Dermis blood vessel endothelial cell (primary cell): ENCODE measurements at regions not wholly inside any gene's neighbourhood (a gene's known extent, or its start where the extent isn't known, plus 50 kb on each side); places are given as distances from the start of the nearest gene placed in this dataset.
A peak's percentile ranks its signal among the peaks of the same experiment; 100 is the strongest.
"Not testable (repeated sequence)": the region's sequence is repeated elsewhere in the genome, so short reads cannot be mapped to it uniquely, and the experiment has no call there.

ENCODE experiments used
- DNase-seq: peaks from one replicate; pipeline ENCODE4 v3.0.0; 2010

- DNase-seq, result no peak
These were observed 55.3 kb upstream of the NRBF2 start for GRCh38 chr10:63077800-63078199.

GRCh38 chr10:63072951-63073350 lies 60.2 kb upstream of the NRBF2 start:
- DNase-seq, result no peak

DNA sequence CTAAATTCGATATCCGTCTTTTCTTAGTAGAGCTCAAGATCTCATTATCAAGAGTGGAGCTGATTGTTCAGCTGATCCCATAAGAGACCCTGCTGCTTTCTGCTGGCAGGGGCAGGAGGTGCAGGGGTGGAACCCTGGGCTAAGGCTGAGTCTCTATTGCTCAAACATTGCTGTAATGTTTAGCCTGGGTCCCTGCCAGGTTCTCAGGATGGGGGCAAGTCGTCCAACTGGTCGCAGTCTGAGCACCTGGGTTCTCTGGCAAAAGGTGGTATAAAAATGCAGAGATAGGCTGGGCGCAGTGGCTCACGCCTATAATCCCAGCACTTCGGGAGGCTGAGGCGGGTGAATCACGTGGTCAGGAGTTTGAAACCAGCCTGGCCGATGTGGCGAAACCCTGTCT lies 62.0 kb upstream of the NRBF2 start:
- no peak for DNase-seq

- no peak for DNase-seq
These were observed 63.8 kb upstream of the NRBF2 start for GRCh38 chr10:63069318-63069717.

- DNase-seq, result no peak
These were observed 64.9 kb upstream of the NRBF2 start for GRCh38 chr10:63068246-63068645.

- DNase-seq, result no peak
These were observed 66.5 kb upstream of the NRBF2 start for GRCh38 chr10:63066606-63067005.

- DNase-seq, result peak; percentile 34
These were observed 68.4 kb upstream of the NRBF2 start for GRCh38 chr10:63064706-63065105.

- DNase-seq, result no peak
These were observed 74.9 kb upstream of the NRBF2 start for GRCh38 chr10:63058236-63058635.

- DNase-seq, result no peak
These were observed 75.6 kb upstream of the NRBF2 start for GRCh38 chr10:63057509-63057908.

GRCh38 chr10:63055705-63056104 lies 77.4 kb upstream of the NRBF2 start:
- DNase-seq, result no peak

GRCh38 chr10:63054889-63055611 lies 78.1 kb upstream of the NRBF2 start:
- DNase-seq, result no peak

GRCh38 chr10:63052083-63052482 lies 81.0 kb upstream of the NRBF2 start:
- no peak for DNase-seq

- peak; percentile 3 for DNase-seq
These were observed 90.9 kb upstream of the NRBF2 start for GRCh38 chr10:63042256-63042655.

DNA sequence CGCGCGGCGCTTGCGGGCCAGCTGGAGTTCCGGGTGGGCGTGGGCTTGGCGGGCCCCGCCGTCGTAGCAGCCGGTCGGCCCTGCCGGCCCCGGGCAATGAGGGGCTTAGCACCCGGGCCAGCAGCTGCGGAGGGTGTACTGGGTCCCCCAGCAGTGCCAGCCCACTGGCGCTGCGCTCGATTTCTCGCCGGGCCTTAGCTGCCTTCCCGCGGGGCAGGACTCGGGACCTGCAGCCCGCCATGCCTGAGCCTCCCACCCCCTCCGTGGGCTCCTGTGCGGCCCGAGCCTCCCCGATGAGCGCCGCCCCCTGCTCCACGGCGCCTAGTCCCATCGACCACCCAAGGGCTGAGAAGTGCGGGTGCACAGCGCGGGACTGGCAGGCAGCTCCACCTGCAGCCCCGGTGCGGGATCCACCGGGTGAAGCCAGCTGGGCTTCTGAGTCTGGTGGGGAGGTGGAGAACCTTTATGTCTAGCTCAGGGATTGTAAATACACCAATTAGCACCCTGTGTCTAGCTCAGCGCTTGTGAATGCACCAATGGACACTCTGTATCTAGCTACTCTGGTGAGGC lies 99.4 kb upstream of the NRBF2 start:
- DNase-seq, result not testable (repeated sequence)

DNA sequence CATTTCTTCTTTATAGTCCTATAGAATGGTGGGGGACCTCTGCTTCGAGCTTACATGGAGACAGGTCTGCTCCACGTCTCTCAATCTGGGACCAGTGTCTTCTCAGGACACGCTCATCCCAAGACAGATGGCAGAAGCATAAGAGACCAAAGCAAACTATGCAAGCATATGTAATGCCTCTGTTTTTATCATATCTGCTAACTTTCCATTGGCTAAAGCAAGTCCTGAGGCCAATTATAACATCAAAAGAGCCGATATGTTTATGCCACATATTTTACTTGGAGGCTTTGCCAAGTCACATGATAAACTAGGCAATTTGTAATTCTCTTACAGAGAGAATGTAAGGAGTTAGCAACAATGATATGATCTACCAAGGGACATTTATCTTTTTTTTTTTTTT lies 102.6 kb upstream of the NRBF2 start:
- no peak for DNase-seq

GRCh38 chr10:63027531-63027930 lies 105.6 kb upstream of the NRBF2 start:
- DNase-seq, result no peak

DNA sequence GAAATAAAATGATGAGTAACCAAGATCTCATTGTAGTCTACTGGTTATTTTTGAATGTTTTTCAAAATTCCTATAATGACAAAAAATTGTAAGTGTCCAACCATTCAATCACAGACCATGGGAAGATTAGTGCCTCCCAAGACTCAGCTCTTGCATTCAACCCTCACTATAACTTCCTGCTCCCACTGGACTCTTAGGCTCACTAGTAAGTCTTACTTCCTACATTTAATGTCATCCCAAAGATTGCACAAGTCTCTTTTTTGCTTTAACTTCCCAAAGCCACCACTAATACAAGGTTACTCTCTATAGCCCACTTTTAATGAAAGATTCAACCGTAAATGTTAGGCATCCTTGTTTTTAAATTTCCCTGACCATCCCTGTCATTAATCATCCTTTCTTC lies 111.9 kb upstream of the NRBF2 start:
- DNase-seq, result no peak

DNA sequence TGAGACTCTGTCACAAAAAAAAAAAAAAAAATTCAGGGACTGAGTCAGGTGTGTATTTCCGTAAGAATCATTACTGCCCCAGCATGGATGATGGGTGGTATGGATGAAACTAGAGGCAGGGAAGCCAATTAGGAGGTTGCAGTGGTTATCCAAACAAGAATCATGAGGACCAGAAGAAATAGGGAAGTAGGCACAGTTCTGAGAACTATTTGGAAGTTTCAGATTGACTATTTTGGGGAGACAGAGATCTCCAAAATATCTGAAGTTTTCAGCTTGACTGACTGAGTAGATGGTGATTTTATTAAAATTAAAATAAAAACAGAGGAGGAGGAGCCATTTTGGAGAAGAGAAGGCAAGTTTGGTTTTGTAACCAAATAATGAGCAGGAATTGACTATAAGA lies 119.4 kb upstream of the NRBF2 start:
- no peak for DNase-seq

GRCh38 chr10:63012623-63013022 lies 120.5 kb upstream of the NRBF2 start:
- no peak for DNase-seq

DNA sequence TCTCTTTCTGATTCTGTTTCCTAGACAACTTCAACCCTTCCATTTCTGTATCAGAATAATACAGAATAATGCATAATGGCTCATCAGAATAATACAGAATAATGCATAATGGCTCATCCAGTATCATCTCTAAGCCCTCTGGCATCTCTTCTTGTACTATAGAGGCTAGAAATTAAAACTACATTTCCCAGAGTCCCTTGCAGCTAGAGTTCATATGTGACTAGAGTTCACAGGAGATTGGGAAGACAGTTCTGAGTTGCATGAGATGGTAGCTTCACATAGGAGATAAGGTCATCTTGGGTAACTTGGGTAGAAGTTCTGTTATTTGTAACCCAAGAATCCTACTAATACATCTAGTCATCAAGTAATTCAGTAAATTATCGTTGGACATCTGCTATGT lies 122.9 kb upstream of the NRBF2 start:
- DNase-seq, result no peak

DNA sequence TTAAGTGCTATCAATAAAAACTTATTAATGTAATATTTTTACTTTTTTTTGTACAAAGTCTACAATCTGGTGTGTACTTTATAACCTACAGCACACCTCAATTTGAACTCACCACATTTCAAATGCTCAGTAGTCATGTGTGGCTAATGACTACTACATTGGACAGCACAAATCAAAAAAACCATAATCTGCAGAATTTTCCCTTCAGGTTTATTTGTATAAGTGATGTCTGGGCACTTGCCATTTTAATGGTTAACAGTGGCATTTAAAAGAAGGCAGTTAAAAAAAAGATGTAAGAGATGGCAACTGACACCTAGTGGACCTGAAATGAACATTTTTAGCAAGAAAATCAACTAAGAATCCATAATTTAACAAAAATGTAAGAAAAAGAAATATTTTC lies 124.6 kb upstream of the NRBF2 start:
- no peak for DNase-seq

DNA sequence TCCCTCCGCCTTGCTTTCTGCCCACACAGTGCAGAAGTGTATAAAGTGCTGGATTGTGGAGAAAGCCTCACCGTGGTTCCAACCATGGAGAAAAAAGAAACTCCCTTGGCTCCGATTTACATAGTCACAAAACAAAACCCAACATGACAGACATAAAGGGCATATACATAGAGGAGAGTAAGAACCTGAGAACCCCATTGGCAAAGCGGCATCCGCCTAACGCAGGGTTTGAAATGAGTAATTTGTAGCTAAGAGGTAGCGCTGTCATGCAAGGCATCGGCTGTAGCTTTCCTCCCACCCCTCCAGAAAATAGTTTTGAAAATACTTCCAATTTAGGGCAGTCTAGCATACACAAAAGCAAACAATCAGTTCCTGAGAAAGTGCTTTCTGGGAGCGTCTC lies 126.0 kb upstream of the NRBF2 start:
- no peak for DNase-seq

- peak; percentile 2 for DNase-seq
These were observed 127.9 kb upstream of the NRBF2 start for GRCh38 chr10:63005246-63005645.

GRCh38 chr10:63003816-63004453 lies 129.2 kb upstream of the NRBF2 start:
- DNase-seq, result peak; percentile 19
